CD4-positive, alpha-beta memory T cell (primary cell): ENCODE measurements at regions not wholly inside any gene's neighbourhood (a gene's known extent, or its start where the extent isn't known, plus 50 kb on each side); places are given as distances from the start of the nearest gene placed in this dataset.
A peak's percentile ranks its signal among the peaks of the same experiment; 100 is the strongest.

Source experiments
- CTCF ChIA-PET: fragments of 350-600 bp; sonication (Branson Sonifier 250); formaldehyde crosslinking; loops from one replicate; lab custom pipeline; 2021; ENCODE audit warnings: inconsistent platforms; ENCODE audit not compliant: partially characterized antibody; lab: Charles Lee
- POLR2A ChIA-PET: fragments of 350-600 bp; sonication (Branson Sonifier 250); formaldehyde crosslinking; loops from one replicate; lab custom pipeline; 2021; ENCODE audit not compliant: partially characterized antibody; lab: Charles Lee
- DNase-seq, 5 donors: peaks; one replicate each; pipeline versions ENCODE4 v3.0.0 to v3.0.0-alpha.2; 2020 to 2022; ENCODE audit warnings: mixed read lengths in 1 of 5
- H3K27ac ChIP-seq: one replicate; pipeline ENCODE4 v1.7.0; 2013; ENCODE audit warnings: low read depth, low read length
- H3K27me3 ChIP-seq: 2 replicates; pipeline ENCODE4 v1.7.0; 2013; ENCODE audit warnings: mild to moderate bottlenecking, low read length, moderate library complexity; ENCODE audit not compliant: insufficient read depth
- H3K36me3 ChIP-seq: 2 replicates; pipeline ENCODE4 v1.7.0; 2013; ENCODE audit warnings: mild to moderate bottlenecking, low read length, moderate library complexity; ENCODE audit not compliant: insufficient read depth
- H3K4me1 ChIP-seq: 2 replicates; pipeline ENCODE4 v1.7.0; 2013; ENCODE audit warnings: mild to moderate bottlenecking, low read length, moderate library complexity; ENCODE audit not compliant: insufficient read depth
- H3K4me3 ChIP-seq, 2 donors: one replicate each; pipeline ENCODE4 v1.7.0; 2013; ENCODE audit warnings: low read length in 2 of 2, mild to moderate bottlenecking in 1 of 2
- H3K9me3 ChIP-seq, 2 donors: one replicate each; pipeline ENCODE4 v1.7.0; 2013; ENCODE audit warnings: low read length in 2 of 2, control low read depth in 1 of 2; ENCODE audit not compliant: control insufficient read depth in 1 of 2
- H3K27ac Mint-ChIP-seq, 7 donors: one replicate each; pipeline ENCODE4 v1.8.0; 2020 to 2021; ENCODE audit warnings: mixed read lengths in 7 of 7, mild to moderate bottlenecking in 6 of 7, inconsistent platforms in 3 of 7, moderate library complexity in 3 of 7
- H3K27me3 Mint-ChIP-seq, 2 donors: one replicate each; pipeline ENCODE4 v1.8.0; 2020 to 2021; ENCODE audit warnings: mixed read lengths in 2 of 2
- H3K36me3 Mint-ChIP-seq, 2 donors: one replicate each; pipeline ENCODE4 v1.8.0; 2020 to 2021; ENCODE audit warnings: mixed read lengths in 2 of 2, inconsistent platforms in 1 of 2, mild to moderate bottlenecking in 1 of 2
- H3K4me1 Mint-ChIP-seq, 4 donors: one replicate each; pipeline ENCODE4 v1.8.0; 2020 to 2021; ENCODE audit warnings: mixed read lengths in 4 of 4, mild to moderate bottlenecking in 1 of 4
- H3K4me3 Mint-ChIP-seq, 8 donors: one replicate each; pipeline ENCODE4 v1.8.0; 2020 to 2021; ENCODE audit warnings: mixed read lengths in 8 of 8, mild to moderate bottlenecking in 7 of 8, moderate library complexity in 6 of 8, inconsistent platforms in 3 of 8
- H3K9me3 Mint-ChIP-seq, 8 donors: one replicate each; pipeline ENCODE4 v1.8.0; 2020 to 2021; ENCODE audit warnings: mixed read lengths in 8 of 8, mild to moderate bottlenecking in 5 of 8, inconsistent platforms in 3 of 8, moderate library complexity in 1 of 8
- intact Hi-C: fragments of 100-400 bp; cut with micrococcal nuclease; formaldehyde crosslinking; loops from one replicate; pipeline ENCODE4 v1.15.1; 2023

DNA sequence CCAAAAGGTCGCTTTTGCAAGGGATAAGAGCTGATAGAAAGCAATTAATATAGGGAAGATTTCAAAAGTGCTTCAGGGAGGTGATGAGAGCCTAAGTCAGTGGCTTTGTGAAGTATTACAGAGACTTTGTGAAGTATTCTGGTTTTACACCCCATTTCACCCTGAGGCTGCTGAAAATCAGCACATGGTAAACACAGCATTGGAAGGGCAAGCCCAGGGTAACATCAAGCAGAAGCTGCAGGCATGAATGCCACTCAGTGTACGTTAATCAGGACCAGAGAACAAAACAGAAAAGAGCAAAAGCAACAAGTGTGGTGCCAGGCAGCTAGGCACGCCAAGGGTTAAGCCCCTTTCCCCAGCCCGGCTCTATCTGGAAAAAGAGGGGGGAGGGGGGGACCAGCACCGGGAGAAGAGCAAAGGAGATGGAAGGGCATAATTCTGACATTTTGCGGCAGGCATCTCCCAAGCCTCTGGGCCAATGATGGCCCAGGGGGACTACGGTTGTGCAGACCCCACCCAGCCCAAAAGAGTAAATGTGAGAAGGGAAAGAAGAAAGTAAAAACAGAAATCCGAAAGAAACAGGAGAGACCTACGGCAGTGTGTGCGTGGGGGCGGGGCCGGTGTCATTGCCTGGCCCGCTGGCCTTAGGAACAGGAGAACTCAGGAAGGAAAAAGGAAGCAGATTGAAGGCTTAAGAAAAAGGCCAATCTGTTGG is 58.9 kb downstream of the DHRS2 start:
- Mint-ChIP-seq H3K4me3 (no peak overlapping the region), H3K36me3 (no peaks in the 10 kb centered on the region), H3K4me1 (no peaks in the 10 kb centered on the region), H3K27ac (no peak overlapping the region), H3K27me3 (peaks cover 18 to 31% of the 10 kb centered on the region in 2 donors), H3K9me3 (peaks cover 0 to 8% (median 3%) of the 10 kb centered on the region in 8 donors)
- no peak overlapping the region for H3K4me3 ChIP-seq
- H3K9me3 ChIP-seq: no peaks in the 10 kb centered on the region
- intact Hi-C loops: no loop called here
- peaks cover 13% of the 10 kb centered on the region for H3K27me3 ChIP-seq
- DNase-seq: no peak
- CTCF ChIA-PET: no interaction called here
- POLR2A ChIA-PET: no interaction called here
- no peak overlapping the region for H3K27ac ChIP-seq
- peaks cover 9% of the 10 kb centered on the region for H3K4me1 ChIP-seq
- H3K36me3 ChIP-seq: no peaks in the 10 kb centered on the region

GRCh38 chr14:23695664-23695999 is 59.5 kb downstream of the DHRS2 start:
- Mint-ChIP-seq H3K27ac (no peak overlapping the region), H3K4me3 (no peak overlapping the region), H3K9me3 (peaks cover 0 to 5% (median 3%) of the 10 kb centered on the region in 8 donors), H3K4me1 (no peaks in the 10 kb centered on the region), H3K27me3 (peaks cover 15 to 30% of the 10 kb centered on the region in 2 donors), H3K36me3 (no peaks in the 10 kb centered on the region)
- Histone ChIP-seq H3K4me3 (no peak overlapping the region), H3K27ac (no peak overlapping the region), H3K27me3 (peaks cover 13% of the 10 kb centered on the region), H3K9me3 (no peaks in the 10 kb centered on the region), H3K36me3 (no peaks in the 10 kb centered on the region), H3K4me1 (peaks cover 9% of the 10 kb centered on the region)
- intact Hi-C loops: no loop called here
- CTCF ChIA-PET: no interaction called here
- DNase-seq: no peak
- POLR2A ChIA-PET: no interaction called here

DNA sequence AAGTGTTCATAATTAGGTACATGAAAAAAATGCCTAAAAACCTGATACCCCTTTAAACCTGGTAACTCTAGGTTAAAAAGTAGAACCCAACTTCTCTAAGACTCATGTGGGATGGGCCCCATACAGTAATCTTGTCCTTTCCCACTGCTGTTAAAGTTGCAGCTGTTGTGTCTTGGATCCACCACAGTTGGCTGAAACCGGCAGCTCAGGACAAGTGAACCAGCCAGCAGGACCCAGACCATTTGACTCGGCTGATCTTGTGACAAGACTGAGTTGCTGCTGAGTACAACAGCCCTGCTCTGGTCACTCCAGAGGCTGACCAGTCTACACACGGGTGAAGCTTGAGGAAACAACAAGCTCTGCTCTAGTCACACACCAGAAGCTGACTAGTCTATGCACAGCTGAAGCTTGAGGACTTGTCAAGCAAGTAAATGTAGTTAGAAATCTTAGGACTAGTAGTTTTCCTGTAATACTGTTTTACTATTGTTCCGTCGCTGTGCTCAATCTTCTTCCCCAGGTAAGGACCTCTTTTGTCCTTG is 60.6 kb downstream of the DHRS2 start:
- Mint-ChIP-seq H3K36me3 (no peaks in the 10 kb centered on the region), H3K27ac (no peak overlapping the region), H3K4me3 (peak overlapping the region in 1 of 8 donors; percentile 24), H3K27me3 (peaks cover 11 to 31% of the 10 kb centered on the region in 2 donors), H3K9me3 (peaks cover 0 to 3% (median 0%) of the 10 kb centered on the region in 8 donors), H3K4me1 (no peaks in the 10 kb centered on the region)
- ChIA-PET POLR2A (no interaction called here), CTCF (no interaction called here)
- Histone ChIP-seq H3K27ac (no peak overlapping the region), H3K9me3 (no peaks in the 10 kb centered on the region), H3K27me3 (peaks cover 13% of the 10 kb centered on the region), H3K4me1 (peaks cover 9% of the 10 kb centered on the region), H3K36me3 (no peaks in the 10 kb centered on the region), H3K4me3 (no peak overlapping the region)
- DNase-seq: no peak
- intact Hi-C loops: no loop called here

- Mint-ChIP-seq H3K4me1 (no peaks in the 10 kb centered on the region), H3K27me3 (peaks cover 14 to 32% of the 10 kb centered on the region in 2 donors), H3K27ac (no peak overlapping the region), H3K4me3 (no peak overlapping the region), H3K9me3 (peaks cover 0 to 3% (median under 1%) of the 10 kb centered on the region in 8 donors), H3K36me3 (no peaks in the 10 kb centered on the region)
- Histone ChIP-seq H3K4me3 (no peak overlapping the region), H3K27ac (no peak overlapping the region), H3K27me3 (peaks cover 13% of the 10 kb centered on the region), H3K4me1 (peaks cover 9% of the 10 kb centered on the region), H3K36me3 (no peaks in the 10 kb centered on the region), H3K9me3 (no peaks in the 10 kb centered on the region)
- intact Hi-C loops: no loop called here
- DNase-seq: no peak
- ChIA-PET POLR2A (no interaction called here), CTCF (no interaction called here)
These were observed 61.5 kb downstream of the DHRS2 start for GRCh38 chr14:23697680-23698079.

DNA sequence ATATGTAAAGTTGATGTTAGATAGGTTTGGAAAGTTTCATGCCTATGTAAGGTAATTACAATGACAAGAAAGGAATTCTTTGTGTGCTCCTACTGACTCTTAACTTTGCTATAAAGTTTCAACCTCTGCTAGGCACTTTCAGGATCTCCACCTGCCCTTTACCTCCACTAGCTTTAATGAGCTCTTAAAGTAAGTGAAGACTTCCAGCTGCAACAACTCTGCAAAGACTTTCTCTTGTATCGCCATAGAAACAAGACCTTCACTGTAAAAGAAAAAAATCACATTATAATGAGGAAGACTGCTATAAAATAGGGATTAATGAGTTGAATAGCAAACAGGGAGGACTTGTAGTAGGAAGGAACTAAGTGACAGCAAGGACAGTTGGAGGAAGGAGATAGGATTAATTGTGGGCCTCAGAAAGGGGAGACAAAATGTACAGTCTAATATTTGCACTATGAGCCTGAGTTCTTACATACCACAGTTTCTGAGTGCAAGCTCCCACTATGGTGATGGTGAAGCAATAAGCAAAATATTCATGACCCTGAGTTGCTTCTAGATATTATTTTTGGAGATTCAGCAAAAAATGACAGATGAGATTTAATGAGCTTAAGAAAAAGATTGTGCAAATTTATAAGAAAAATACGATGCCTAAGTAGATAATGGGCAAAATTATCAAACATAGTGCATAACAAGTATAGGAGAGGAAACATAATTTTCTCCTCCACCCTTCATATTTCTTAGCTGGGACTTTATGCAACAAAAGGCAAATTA is 66.7 kb downstream of the DHRS2 start:
- H3K27ac ChIP-seq: no peak overlapping the region
- H3K27me3 Mint-ChIP-seq: peaks cover 9 to 19% of the 10 kb centered on the region in 2 donors
- no peak overlapping the region for H3K4me3 ChIP-seq
- no peaks in the 10 kb centered on the region for H3K4me1 Mint-ChIP-seq
- peaks cover 0 to 3% of the 10 kb centered on the region in 2 donors for H3K36me3 Mint-ChIP-seq
- no peaks in the 10 kb centered on the region for H3K36me3 ChIP-seq
- no peaks in the 10 kb centered on the region for H3K27me3 ChIP-seq
- DNase-seq: no peak
- no peak overlapping the region for H3K27ac Mint-ChIP-seq
- H3K4me1 ChIP-seq: no peaks in the 10 kb centered on the region
- intact Hi-C loops: no loop called here
- ChIA-PET POLR2A (no interaction called here), CTCF (no interaction called here)
- H3K9me3 ChIP-seq: no peaks in the 10 kb centered on the region
- H3K9me3 Mint-ChIP-seq: peaks cover 0 to 30% (median 17%) of the 10 kb centered on the region in 8 donors
- H3K4me3 Mint-ChIP-seq: no peak overlapping the region

- H3K27ac ChIP-seq: no peak overlapping the region
These were observed 68.7 kb downstream of the DHRS2 start for GRCh38 chr14:23704890-23705289.

GRCh38 chr14:23707415-23707814 is 71.3 kb downstream of the DHRS2 start:
- Histone ChIP-seq H3K4me3 (no peak overlapping the region), H3K27ac (no peak overlapping the region), H3K27me3 (no peaks in the 10 kb centered on the region), H3K36me3 (no peaks in the 10 kb centered on the region), H3K4me1 (no peaks in the 10 kb centered on the region), H3K9me3 (no peaks in the 10 kb centered on the region)
- CTCF ChIA-PET: no interaction called here
- Mint-ChIP-seq H3K27ac (no peak overlapping the region), H3K36me3 (peaks cover 0 to 3% of the 10 kb centered on the region in 2 donors), H3K4me1 (no peaks in the 10 kb centered on the region), H3K4me3 (no peak overlapping the region), H3K27me3 (peaks cover 2 to 7% of the 10 kb centered on the region in 2 donors), H3K9me3 (peaks cover 0 to 30% (median 17%) of the 10 kb centered on the region in 8 donors)
- intact Hi-C loops: no loop called here
- POLR2A ChIA-PET: no interaction called here
- DNase-seq: no peak

More at GRCh38 chr14:23704890-23705289, 68.7 kb downstream of the DHRS2 start:
- H3K27ac Mint-ChIP-seq: no peak overlapping the region
- Histone ChIP-seq H3K4me3 (no peak overlapping the region), H3K4me1 (no peaks in the 10 kb centered on the region), H3K36me3 (no peaks in the 10 kb centered on the region), H3K9me3 (no peaks in the 10 kb centered on the region), H3K27me3 (no peaks in the 10 kb centered on the region)
- CTCF ChIA-PET: interaction anchor here (0.6 to 0.8 kb wide), 2 partner anchors 15 to 73 kb away, joined by 3 read pairs; no protein-coding TSS in a partner anchor
- H3K27me3 Mint-ChIP-seq: peaks cover 5 to 14% of the 10 kb centered on the region in 2 donors
- H3K36me3 Mint-ChIP-seq: peaks cover 0 to 3% of the 10 kb centered on the region in 2 donors
- POLR2A ChIA-PET: no interaction called here
- intact Hi-C loops: no loop called here
- H3K9me3 Mint-ChIP-seq: peaks cover 0 to 30% (median 17%) of the 10 kb centered on the region in 8 donors
- no peak for DNase-seq
- no peak overlapping the region for H3K4me3 Mint-ChIP-seq
- no peaks in the 10 kb centered on the region for H3K4me1 Mint-ChIP-seq
